HG02870 (cell line): ENCODE measurements at regions not wholly inside any gene's neighbourhood (a gene's known extent, or its start where the extent isn't known, plus 50 kb on each side); places are given as distances from the start of the nearest gene placed in this dataset.

Experiments used
- ATAC-seq: cut with Tn5 transposase; IDR thresholded peaks from one replicate; pipeline ENCODE4 v1.9.1; 2021; ENCODE audit warnings: mild to moderate bottlenecking, moderate library complexity; ENCODE audit not compliant: unreplicated experiment

DNA sequence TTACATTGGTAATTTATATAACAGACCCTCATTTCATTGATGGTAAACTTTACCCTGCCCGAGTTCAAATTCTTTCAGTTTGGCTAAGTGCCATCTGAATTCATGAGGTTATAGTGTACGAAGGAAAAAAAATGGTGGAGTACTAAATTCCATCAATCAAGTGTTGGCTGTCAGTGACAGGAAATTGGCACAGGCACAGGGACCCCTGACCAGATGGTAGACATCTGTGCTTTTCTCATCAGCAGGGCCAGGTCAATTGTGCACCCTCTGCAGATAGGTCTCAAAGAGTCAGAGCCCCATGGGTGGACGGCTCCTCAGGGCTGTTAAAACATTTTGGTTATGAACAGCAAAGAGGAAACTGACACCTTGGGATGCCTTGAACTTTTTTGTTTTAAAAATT lies 439.2 kb downstream of the SETBP1 start:
- no peak for ATAC-seq

DNA sequence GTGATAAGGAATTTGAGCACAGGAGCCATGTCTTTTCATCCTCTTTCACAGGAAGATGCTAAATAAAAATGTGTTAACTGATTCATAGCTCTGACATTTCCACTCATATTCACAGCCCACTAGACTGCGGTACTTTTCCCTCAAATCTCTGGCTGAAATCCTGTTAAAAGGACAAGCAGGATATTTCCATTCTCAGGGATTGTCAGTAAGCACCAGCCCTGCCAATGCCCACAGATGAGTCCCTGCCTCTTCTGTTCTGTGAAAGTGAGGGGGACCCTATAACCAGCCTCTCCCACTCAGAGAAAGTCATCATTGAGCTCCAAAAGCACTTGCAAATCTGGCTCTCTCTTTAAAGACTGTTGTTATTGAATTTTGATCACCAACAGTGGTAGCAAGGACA lies 440.5 kb downstream of the SETBP1 start:
- no peak for ATAC-seq

DNA sequence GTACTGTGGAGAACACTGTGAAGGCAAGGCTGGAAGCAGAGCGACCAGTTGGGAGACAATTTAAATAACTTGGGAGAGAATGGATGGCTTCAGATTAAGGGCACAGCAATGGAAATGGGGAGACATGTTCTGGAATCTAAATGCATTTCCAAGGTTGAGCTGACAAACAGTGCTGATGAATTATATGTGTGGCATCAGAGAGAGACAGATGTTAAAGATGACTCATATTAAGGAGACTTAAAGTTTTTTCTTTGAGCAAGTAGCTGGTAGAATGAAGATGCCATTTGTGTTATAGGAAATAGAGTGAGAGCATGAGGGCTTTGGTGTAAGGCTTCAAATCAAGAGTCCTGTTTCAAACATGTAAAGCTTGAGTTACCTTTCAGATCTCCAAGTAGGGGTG lies 441.8 kb downstream of the SETBP1 start:
- no peak for ATAC-seq

DNA sequence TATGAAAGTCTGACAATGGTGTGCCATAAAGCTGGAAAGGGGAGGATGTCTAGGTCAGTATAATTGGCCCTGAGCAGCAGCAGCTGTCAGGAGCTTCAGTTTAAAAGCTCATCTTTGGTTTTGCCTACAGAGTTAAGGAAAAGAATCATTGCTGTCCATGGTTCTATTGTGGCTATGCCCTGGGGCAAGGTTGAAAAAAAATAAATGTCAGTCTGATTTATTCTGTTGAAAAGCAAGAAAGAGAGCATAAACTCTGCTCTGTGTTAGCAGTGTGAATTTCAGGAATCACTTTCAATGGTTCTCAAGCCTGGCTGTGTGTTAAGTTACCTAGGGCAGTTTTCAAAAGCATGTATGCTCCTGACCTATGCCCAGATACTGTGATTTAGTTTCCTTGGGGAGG lies 446.7 kb downstream of the SETBP1 start:
- no peak for ATAC-seq

DNA sequence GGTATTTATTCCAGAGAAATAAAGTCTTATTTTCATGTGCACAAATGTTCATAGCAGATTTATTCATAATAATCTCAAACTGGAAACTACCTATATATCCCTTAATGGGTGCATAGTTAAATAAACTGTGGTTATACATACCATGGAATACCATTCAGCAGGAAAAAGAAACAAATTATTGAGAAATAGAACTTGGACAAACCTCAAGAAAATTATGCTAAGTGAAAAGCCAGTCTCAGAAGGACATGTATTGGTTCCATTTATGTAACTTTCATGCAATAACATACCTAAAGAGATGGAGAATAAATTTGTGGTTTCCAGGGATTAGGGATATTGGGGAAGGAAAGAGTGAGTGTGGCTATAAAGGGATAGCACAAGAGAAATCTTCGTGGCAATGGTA lies 452.6 kb downstream of the SETBP1 start:
- no peak for ATAC-seq

DNA sequence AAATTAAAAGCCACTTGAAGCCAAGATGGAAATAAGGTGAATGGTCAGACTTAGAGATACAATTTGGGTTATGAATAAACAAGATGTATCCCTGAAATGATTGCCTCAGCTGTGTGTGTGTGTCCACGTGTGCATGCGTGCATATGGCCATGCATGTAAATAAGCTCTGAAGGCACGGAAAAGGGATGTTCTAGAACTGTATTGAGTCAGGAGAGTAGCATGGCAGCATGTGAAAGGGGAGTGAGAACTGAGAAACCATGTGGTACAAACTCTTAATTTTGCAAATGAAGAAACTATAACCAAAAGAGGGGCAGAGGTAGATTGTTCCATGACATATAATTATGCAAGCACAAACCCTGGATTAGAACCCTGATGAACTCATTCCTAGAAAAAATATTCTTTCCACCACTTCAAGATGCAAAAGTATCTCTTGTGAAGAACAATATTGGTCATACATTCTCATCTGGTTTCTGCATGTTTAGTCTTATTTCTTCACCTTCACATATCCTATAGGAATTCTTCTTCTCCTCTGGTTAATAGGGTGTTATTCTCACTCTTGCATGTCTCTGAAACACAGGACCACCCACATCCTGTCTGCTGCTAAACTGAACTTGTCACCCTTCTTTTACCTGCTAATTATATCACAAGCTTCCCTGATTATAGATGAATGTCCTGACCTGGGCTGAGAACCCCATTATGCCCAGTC lies 455.8 kb downstream of the SETBP1 start:
- ATAC-seq: peak; percentile 47

DNA sequence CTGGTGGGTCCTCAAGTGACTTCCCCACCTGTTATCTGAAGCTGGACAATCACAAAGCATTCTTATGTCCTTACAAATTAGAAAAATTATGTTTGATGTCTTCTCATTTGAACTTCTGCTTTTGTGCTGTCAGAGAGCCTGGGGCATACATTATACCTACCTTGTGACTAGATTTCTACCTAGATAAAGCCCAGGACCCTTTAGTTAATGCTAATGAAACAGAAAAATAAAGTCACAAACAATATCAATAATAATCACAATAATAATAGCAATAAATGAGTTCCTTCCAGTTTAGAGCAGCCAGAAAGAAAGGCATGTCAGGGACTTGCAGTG lies 456.4 kb downstream of the SETBP1 start:
- peak; percentile 12 for ATAC-seq

DNA sequence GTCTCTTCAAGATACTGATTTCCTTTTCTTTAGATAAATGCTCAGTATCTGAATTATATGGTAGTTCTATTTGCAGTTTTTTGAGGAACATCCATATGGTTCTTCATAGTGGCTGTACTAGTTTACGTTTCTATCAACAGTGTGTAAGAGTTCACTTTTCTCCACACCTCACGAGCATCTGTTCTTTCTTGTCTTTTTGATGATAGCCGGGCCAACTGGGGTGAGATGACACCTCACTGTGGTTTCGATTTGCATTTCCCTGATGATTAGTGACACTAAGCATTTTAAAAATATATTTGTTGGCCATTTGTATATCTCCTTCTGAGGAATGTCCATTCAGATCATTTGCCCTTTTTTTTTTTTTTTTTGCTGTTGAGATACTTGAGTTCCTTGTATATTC lies 458.8 kb downstream of the SETBP1 start:
- ATAC-seq: no peak

DNA sequence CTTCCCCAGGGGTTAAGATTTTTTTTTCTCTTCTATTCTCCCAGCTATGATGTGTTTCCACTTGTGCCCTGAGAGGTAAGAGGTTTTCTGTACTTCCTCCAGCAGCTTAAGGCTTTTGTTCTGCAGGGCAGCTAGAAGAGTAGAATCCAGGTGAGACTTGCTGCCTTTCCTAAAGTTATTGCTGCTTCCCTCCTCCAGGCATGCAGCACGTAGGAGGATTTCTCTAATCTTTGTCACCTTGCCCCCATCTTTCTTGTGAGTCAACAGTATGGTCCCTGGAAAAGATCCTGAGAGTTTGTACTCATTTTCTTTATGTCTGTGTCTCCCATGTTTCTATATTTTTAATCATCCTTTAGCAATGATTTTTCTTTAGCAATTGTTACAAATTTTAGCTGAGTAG lies 462.2 kb downstream of the SETBP1 start:
- ATAC-seq: no peak

DNA sequence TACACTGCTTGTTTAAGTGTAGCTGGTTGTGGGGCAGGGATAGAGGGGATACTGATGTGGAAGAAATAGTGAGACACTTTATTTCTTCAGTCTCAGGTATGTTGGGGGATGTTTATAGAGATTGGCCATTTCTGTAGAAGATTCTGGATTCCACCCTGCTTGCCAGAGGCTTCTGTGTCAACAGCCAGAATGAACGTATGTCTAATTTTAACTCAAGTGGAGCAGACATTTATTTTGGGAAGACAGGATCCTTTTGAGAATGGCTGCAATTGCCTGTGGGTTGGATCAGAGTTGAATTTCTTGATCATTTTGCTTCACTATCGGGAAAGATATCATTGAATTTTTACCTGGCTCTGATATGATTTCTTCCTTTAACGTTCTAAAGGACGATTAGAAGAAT lies 465.6 kb upstream of the SLC14A2 start:
- no peak for ATAC-seq

DNA sequence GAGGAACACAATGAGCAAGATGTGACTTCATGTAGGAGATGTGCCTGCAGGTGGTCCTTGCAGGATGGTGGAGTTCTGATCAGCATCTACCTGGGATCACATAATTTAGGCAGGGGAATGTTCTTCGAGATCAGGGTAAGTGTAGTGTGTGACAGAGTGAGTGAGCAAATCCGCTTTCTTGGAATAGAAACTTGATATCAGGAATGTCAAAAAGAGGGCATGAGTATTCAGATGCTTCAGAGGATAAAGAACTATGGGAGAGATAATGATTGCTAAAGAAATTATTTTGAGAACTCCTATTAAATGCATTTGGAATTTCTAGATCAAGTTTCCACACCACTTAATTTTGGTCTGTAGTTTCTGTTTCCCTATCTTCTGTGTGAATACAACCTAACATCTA lies 463.6 kb upstream of the SLC14A2 start:
- ATAC-seq: no peak

DNA sequence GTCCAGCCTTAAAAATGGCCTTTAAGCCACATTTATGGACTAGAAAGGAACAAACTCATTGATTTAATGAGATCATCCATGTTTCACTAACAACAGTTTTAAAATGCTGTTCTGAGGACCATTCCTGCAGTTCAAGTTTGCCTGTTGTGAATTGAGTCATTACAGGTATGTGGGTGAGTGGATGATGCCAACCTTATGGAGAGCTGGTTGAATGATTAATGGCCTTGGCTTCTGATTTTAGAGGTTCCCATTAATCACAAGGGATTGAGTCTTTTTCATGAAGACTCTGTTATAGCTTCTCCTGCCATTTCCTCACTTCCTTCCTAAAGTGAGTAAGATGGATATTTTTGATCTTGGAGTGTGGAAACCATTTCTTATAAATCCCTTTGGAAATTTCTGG lies 459.8 kb upstream of the SLC14A2 start:
- ATAC-seq: no peak

DNA sequence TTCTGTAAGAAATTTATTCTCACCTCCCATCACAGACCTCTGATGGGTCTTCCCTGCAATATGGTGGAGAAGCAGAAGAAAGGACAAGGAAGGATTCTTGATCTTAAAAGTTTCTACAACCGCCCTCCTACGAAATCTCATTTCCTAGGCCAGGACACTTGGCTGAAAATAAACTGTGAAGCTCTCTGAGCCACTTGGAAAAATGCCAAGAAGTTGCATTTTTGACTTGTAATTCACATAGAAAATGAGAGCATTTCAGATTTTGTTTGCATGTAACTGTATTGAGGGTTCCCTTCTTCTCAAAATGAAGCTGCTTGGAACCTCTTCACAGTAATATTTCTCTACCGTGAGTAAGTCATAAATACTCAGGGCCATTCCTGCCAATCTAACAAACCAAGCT lies 458.3 kb upstream of the SLC14A2 start:
- ATAC-seq: no peak

DNA sequence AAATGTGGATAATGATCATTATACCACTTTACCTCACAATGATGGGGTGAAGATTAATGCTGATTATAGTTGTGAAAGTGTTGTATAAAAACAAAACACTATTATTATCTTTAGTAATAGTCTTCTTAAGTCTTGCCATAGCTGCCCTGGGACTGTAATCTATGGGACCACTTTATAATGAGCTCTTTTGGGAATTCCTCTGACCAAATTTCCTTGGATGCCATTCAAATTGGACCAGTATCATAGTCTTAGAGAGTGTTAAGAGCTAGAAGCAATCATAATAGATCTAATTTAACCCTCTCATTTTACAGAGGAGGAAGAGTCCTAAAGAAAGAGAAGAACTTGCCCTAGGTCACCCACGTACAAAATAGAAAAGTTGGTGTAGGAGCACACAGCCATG lies 457.7 kb upstream of the SLC14A2 start:
- ATAC-seq: no peak

DNA sequence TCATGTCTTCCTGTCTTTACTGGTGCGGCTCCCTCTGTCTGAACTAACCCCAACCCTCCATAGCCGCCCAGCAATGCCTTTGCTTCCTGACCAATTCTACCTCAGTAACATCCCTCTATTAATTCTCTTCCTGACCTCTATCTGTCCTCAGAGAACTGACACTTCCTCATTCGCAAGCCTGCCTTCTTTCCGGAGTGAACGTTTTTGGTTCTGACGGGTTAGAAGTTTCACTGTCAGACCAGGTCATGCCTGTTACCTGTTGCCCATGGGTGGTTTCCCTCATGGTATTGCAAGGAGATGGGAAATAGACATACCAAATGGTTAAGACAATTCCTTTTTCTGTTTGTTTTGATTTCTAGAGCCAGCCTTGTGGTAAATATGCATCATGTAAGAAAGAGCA lies 453.4 kb upstream of the SLC14A2 start:
- ATAC-seq: peak; percentile 82

DNA sequence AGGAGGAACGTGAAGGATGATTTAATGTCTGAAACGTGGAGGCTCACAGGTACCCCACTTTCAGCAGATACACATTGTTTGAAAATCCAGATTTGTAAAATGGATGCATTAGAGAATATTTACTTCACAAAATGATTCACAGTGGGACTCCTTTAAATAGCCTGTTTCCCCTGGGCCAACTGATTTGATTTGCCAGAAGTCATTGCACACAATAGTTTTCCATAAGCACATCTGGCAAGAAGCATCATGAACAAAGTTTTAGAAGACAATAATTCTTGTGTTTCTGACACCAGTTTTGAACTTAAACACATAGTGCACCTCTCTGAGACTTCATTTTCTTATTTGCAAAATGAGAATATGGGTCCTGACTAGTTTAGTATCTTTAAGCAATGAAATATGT lies 451.4 kb upstream of the SLC14A2 start:
- no peak for ATAC-seq

DNA sequence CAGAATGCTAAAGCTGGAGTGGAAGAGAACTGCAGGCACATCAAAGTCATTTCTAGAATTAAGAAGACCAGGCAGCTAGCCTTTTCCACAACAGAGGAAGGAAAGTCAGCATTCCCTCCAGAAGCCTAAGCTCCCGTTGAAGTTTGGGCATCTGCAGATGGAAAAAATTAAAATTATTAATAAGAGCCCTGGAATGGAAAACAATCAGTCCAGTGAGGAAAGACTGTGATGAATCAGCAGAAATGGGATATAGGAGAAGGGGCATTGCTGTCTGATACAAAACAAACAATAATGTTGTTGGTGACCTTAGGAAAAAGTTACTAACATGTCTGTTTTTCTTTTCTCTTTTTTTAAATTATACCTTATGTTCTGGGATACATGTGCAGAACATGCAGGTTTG lies 450.7 kb upstream of the SLC14A2 start:
- ATAC-seq: no peak

DNA sequence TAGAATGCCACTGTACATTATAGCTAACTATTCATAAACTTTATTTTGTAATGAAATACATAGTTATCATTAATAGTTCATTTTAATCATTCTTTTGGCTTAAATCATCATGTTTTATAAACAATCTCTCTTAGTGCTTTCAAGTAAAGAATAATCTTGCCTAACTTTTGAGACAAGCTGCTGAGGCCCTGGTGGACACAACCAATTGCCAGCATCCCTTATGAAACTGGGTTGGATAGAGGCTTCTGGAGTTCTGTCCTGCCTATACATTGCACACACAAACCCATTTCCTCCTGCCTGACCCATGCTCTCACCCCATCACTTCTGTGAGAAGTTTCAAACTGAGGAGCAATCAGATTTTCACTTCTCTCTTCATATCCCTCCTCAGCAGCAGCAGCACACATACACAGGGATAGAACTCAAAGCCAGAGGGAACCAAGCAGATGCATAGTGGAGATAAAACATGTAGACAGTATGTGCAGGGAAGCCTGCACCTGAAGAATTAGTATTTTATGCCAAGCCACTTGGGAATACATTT lies 450.0 kb upstream of the SLC14A2 start:
- ATAC-seq: no peak

DNA sequence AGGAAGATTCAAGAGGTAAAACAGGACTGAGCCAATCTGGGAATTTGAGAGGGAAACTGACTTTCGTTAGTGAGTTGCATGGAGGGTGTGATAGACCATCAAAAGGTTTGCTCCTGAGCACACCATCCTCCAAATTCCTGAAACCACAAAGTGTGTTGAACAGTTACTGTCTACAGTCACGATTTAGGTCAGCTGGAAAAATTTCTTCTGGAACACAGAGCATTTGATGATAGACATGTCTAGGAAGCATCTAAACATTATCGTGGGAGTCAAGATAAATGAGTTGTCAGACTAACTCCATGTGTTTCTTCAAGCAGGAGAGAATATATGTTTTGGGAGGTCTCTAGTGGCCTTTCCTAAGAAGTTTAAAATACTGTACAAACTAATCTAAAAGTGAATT lies 449.4 kb upstream of the SLC14A2 start:
- no peak for ATAC-seq

DNA sequence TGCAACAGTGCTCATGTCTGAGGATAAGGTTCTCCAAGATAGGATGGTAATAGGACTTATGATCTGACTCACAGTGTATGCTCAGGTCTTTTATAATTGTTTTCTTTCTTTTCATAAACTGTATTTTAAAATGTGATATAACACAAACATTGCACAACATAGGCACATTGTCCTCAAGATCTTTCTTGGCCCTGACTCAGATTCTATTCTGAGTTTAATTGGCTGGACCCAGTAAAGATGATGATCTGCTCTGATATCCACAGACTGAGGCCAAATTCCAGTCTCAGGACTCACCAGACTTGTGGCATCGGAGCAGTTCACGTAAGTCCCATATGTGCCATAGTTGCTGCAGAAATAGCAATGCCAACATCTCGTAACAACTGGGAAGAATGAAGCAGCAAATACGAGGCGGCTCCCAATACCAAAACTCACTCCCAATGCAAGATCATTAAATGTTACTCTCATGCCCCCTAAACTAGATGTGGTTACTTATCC lies 448.9 kb upstream of the SLC14A2 start:
- ATAC-seq: no peak

DNA sequence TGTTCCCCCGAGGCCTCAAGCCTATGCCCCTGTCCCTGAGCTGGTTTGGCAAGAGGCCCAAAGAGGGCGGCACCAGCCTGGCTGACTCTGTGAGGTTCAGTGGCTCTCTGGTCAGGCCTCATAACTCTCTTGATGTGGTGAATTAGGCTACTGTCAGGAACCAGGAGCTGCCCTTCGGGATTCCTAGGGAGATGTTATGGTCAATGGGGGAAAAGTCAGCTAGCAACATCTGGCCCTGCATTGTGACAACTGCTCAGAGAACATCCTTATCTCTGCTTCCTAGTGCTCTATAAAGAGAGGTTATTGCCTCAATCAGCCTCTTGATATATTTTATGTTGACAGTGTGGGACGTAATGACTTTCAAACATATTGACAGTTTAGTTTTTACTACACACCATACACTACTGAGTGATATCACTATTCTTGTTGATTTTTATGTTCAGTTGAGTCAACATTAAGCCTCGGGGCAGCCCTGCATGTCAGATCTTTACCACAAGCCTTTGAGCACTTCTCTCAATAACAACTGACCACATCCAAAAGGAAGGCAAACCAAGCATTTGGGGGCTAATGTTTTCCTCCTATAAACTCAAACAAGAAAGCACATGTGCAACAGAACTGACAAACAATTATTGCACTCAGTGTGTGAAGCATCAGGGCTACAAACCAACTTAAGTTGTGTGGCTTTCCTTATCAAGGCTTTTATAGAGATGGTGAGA lies 448.3 kb upstream of the SLC14A2 start:
- peak; percentile 74 for ATAC-seq

DNA sequence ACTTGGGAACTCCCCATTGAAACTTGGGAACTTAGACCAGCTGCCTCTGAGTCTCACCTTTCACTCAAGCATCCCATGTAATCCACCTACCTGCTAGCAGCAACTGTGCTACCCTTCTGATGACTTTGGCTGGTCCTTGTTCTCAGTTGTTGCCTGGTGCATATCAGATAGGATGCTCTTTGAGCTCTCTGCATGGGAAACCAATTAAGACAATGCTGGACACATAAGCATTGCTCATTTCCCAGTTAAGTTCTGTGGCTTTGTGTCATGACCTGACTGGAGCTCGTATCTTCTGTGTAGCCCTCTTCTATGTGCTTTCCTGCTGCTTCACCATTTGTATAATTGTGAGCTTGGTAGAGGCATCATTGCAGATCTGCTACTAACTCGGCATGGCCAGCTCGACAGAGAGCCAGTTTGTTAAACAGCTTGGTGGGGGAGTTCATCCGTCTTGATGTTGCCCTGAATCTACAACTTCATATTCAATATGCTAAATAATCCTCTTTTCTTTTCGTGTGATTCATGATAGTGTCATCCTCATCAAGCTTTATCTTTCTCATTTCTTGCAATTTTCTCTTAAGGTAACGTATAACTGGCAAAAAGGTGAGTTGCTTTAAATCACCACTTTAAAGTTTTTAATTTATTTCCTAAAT lies 447.5 kb upstream of the SLC14A2 start:
- no peak for ATAC-seq
